K562 (cell line): ENCODE measurements at regions not wholly inside any gene's neighbourhood (a gene's known extent, or its start where the extent isn't known, plus 50 kb on each side); places are given as distances from the start of the nearest gene placed in this dataset.

Experiments
- ATAC-seq: fragments of 200-7000 bp; cut with Tn5 transposase; 3 replicates; pipeline ENCODE4 v1.9.1; 2020; ENCODE audit warnings: moderate library complexity
- BruUV-seq: library from RNA; stranded (reverse); fragments of 400-500 nt; replicated peaks from 2 replicates; lab custom pipeline; 2021; lab: Mats Ljungman, UMichigan
- CTCF ChIA-PET: fragments of 300-600 bp; formaldehyde crosslinking; extraction: SDS; loops from one replicate; lab custom pipeline; 2021; ENCODE audit warnings: low intra/inter-chr PET ratio; lab: Yijun Ruan, JAX
- POLR2A ChIA-PET: fragments of 300-600, 350-650 bp; sonication (Branson Sonifier 250); formaldehyde crosslinking; extraction: SDS; loops from one replicate; lab custom pipeline; 2021; ENCODE audit warnings: antibody characterized with exemption, inconsistent platforms; lab: Yijun Ruan, JAX
- DNase-seq, 4 experiments: peaks; one replicate each; pipeline versions ENCODE4 v3.0.0 to v3.0.0-alpha.2; 2011 to 2018; ENCODE audit warnings: low spot score in 3 of 4, mixed read lengths in 3 of 4; ENCODE audit errors: extremely low read depth in 1 of 4
- FAIRE-seq: peaks from 2 replicates; lab custom pipeline; 2011; peaks lifted over from hg19 to GRCh38; lab: Jason Lieb, UNC
- H2AFZ ChIP-seq: 2 replicates; pipeline ENCODE4 v1.6.0; 2011; ENCODE audit warnings: low read depth, low read length, control low read depth, inconsistent platforms
- H3K27ac ChIP-seq: fragments of 200-600 bp; 3 replicates; pipeline ENCODE4 v1.8.0; 2011; ENCODE audit warnings: low read depth, mild to moderate bottlenecking, control low read depth, inconsistent platforms, low read length, moderate library complexity, mixed read lengths; ENCODE audit errors: extremely low read depth
- H3K27me3 ChIP-seq, 2 experiments: fragments of 300-600 bp in 1 of 2; 2 replicates in 1 of 2; 3 replicates in 1 of 2; pipeline versions ENCODE4 v1.6.0 to v1.8.0; 2011; ENCODE audit warnings: inconsistent platforms in 2 of 2, low read length in 2 of 2, mild to moderate bottlenecking in 1 of 2, mixed read lengths in 1 of 2, moderate library complexity in 1 of 2; ENCODE audit not compliant: control insufficient read depth in 2 of 2, insufficient read depth in 2 of 2
- H3K36me3 ChIP-seq: fragments of 300-600 bp; 3 replicates; pipeline ENCODE4 v1.8.0; 2011; ENCODE audit warnings: mild to moderate bottlenecking, low read length, inconsistent platforms; ENCODE audit not compliant: control insufficient read depth, insufficient read depth
- H3K4me1 ChIP-seq, 2 experiments: fragments of 200-600 bp in 1 of 2; replicated peaks in 1 of 2; 2 replicates in 1 of 2; 3 replicates in 1 of 2; pipeline versions ENCODE4 v1.5.1 to v1.8.0; 2011; ENCODE audit warnings: inconsistent platforms in 2 of 2, low read length in 2 of 2, mild to moderate bottlenecking in 1 of 2, mixed read lengths in 1 of 2, moderate library complexity in 1 of 2; ENCODE audit not compliant: control insufficient read depth in 2 of 2, insufficient read depth in 2 of 2
- H3K4me2 ChIP-seq: 2 replicates; pipeline ENCODE4 v1.6.1; 2011; ENCODE audit warnings: low read length, control low read depth, inconsistent platforms, mixed read lengths; ENCODE audit not compliant: insufficient read depth
- H3K4me3 ChIP-seq: fragments of 200-600 bp; sonication (generic), shearing (Covaris generic); 2 replicates; pipeline ENCODE4 v1.5.1; 2016; ENCODE audit warnings: control low read depth, inconsistent platforms
- H3K79me2 ChIP-seq: fragments of 200-600 bp; 3 replicates; pipeline ENCODE4 v1.8.0; 2011; ENCODE audit warnings: low read length, inconsistent platforms; ENCODE audit not compliant: control insufficient read depth, insufficient read depth
- H3K9ac ChIP-seq, 2 experiments: 2 replicates each; pipeline versions ENCODE4 v1.6.0 to v1.6.1; 2011; ENCODE audit warnings: low read depth in 2 of 2, low read length in 2 of 2, control low read depth in 1 of 2, inconsistent platforms in 1 of 2, mild to moderate bottlenecking in 1 of 2, mixed read lengths in 1 of 2; ENCODE audit not compliant: insufficient read depth in 1 of 2
- H3K9me1 ChIP-seq: one replicate; pipeline ENCODE4 v1.6.0; 2011; ENCODE audit warnings: inconsistent platforms, mild to moderate bottlenecking, low read length, moderate library complexity; ENCODE audit not compliant: control insufficient read depth, insufficient read depth
- H3K9me3 ChIP-seq: replicated peaks from 2 replicates; pipeline ENCODE4 v1.5.1; 2011; ENCODE audit warnings: low read depth, low read length, inconsistent platforms; ENCODE audit not compliant: control insufficient read depth, insufficient read depth
- H4K20me1 ChIP-seq: replicated peaks from 2 replicates; pipeline ENCODE4 v1.6.1; 2011; ENCODE audit warnings: low read length, inconsistent platforms, mixed read lengths; ENCODE audit not compliant: control insufficient read depth, insufficient read depth
- BHLHE40 ChIP-seq: IDR thresholded peaks from 2 replicates; pipeline ENCODE4 v1.6.1; 2011; ENCODE audit warnings: low read length, improper control_type of control experiment
- KDM5B ChIP-seq: fragments of 200-600 bp; sonication (generic); IDR thresholded peaks from 2 replicates; pipeline ENCODE4 v1.6.1; 2012; ENCODE audit warnings: low read depth, mild to moderate bottlenecking, moderate library complexity, low read length, control low read depth, inconsistent platforms; ENCODE audit not compliant: insufficient replicate concordance
- MAFF ChIP-seq: IDR thresholded peaks from 2 replicates; pipeline ENCODE4 v1.6.1; 2012; ENCODE audit warnings: low read length, improper control_type of control experiment
- MAFK ChIP-seq: IDR thresholded peaks from 2 replicates; pipeline ENCODE4 v1.6.1; 2011; ENCODE audit warnings: low read length, improper control_type of control experiment
- PHTF2 ChIP-seq: fragments of 250-450 bp; sonication (Bioruptor Pico); IDR thresholded peaks from 2 replicates; pipeline ENCODE4 v1.5.0; 2021; ENCODE audit warnings: mild to moderate bottlenecking
- SIN3A ChIP-seq, 2 experiments: fragments of 150-350 bp in 1 of 2; IDR thresholded peaks; 2 replicates each; pipeline ENCODE4 v1.6.1; 2011 to 2016; ENCODE audit warnings: borderline replicate concordance in 2 of 2, low read depth in 2 of 2, low read length in 2 of 2, mild to moderate bottlenecking in 2 of 2, moderate library complexity in 2 of 2; ENCODE audit not compliant: control insufficient read depth in 1 of 2
- TAF1 ChIP-seq: IDR thresholded peaks from 2 replicates; pipeline ENCODE4 v1.6.1; 2011; ENCODE audit warnings: mild to moderate bottlenecking, low read length, moderate library complexity; ENCODE audit not compliant: insufficient read depth, control insufficient read depth, severe bottlenecking; ENCODE audit errors: extremely low read depth
- XRCC5 ChIP-seq: fragments of 200-400 bp; formaldehyde crosslinking; IDR thresholded peaks from 2 replicates; pipeline ENCODE4 v1.6.1; 2017; ENCODE audit warnings: low read depth, mild to moderate bottlenecking, low read length
- ZNF431 ChIP-seq: sonication (generic); formaldehyde crosslinking; IDR thresholded peaks from 2 replicates; pipeline ENCODE4 v1.8.0; 2022; ENCODE audit warnings: mild to moderate bottlenecking, missing genetic modification reagents
- WGBS: fragments of 100-300 bp; shearing (Covaris generic); methylation state at CpG from one replicate; pipeline ENCODE4 v1.1.6; 2016; ENCODE audit warnings: low coverage, mixed read lengths; ENCODE audit not compliant: insufficient coverage; ENCODE audit errors: missing lambda C conversion rate; 5-methylcytosine and 5-hydroxymethylcytosine counted together
- in situ Hi-C: fragments of 300-500 bp; cut with MboI; formaldehyde crosslinking; loops from 4 replicates; pipeline ENCODE4 v1.15.0; 2018; ENCODE audit warnings: inconsistent platforms, mixed read lengths
- intact Hi-C: fragments of 100-400 bp; cut with micrococcal nuclease; formaldehyde crosslinking; loops from 2 replicates; pipeline ENCODE4 v1.14.2; 2022
- TF ChIP-seq, protein P1 (sequence below): fragments of 250-450 bp; sonication (Bioruptor Pico); IDR thresholded peaks from 2 replicates; pipeline ENCODE4 v1.5.0; 2022; ENCODE audit warnings: mild to moderate bottlenecking

DNA sequence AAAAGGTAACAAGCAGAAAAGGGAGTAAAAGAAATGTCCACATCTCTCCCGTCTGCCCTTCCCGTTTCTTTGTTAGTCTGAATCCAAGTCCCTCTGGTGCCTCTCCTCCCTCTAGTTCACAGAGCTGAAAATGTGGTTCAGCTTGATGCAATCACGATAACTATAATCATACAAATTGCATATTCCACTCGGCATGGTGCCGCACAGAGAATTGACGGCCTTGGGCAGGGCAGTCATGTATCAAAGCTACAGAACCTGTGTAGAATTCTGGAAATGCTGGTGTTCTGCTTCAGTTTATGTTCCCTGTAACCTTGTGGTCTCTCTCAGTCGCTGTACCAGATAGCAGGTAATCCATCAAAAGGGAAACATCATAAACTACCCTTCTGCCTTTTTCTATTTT, 562.9 kb upstream of the CBLB start:
- no peak overlapping the region for H2AFZ ChIP-seq
- 2% methylated on average over 7 of the region's 7 CpGs for WGBS
- H3K4me3 ChIP-seq, result no peak overlapping the region
- H3K9ac ChIP-seq, result no peak overlapping the region
- intact Hi-C loops, result no loop called here
- no peaks in the 10 kb centered on the region; a peak in 1 of 5 replicates for H3K4me1 ChIP-seq
- no peaks in the 10 kb centered on the region for H3K9me3 ChIP-seq
- no peaks in the 10 kb centered on the region for H3K36me3 ChIP-seq
- H3K79me2 ChIP-seq, result no peaks in the 10 kb centered on the region
- CTCF ChIA-PET, result no interaction called here
- ATAC-seq, result no peak
- H3K4me2 ChIP-seq, result no peak overlapping the region
- POLR2A ChIA-PET, result no interaction called here
- no peaks in the 10 kb centered on the region for H4K20me1 ChIP-seq
- no peaks in the 10 kb centered on the region for H3K9me1 ChIP-seq
- BruUV-seq, result no TSS peak
- DNase-seq, result no peak
- TF ChIP-seq PHTF2 (no peak), XRCC5 (no peak), ZNF431 (CRISPR knock-in tag) (no peak), TAF1 (no peak), BHLHE40 (no peak), SIN3A (IDR thresholded peaks at IDR 0.05; ENCODE audit: borderline replicate concordance in 2 of 2, control insufficient read depth in 1 of 2, low read depth in 2 of 2, low read length in 2 of 2) (no peak), KDM5B (no peak), MAFF (no peak), MAFK (no peak)
- TF ChIP-seq, protein P1, sequence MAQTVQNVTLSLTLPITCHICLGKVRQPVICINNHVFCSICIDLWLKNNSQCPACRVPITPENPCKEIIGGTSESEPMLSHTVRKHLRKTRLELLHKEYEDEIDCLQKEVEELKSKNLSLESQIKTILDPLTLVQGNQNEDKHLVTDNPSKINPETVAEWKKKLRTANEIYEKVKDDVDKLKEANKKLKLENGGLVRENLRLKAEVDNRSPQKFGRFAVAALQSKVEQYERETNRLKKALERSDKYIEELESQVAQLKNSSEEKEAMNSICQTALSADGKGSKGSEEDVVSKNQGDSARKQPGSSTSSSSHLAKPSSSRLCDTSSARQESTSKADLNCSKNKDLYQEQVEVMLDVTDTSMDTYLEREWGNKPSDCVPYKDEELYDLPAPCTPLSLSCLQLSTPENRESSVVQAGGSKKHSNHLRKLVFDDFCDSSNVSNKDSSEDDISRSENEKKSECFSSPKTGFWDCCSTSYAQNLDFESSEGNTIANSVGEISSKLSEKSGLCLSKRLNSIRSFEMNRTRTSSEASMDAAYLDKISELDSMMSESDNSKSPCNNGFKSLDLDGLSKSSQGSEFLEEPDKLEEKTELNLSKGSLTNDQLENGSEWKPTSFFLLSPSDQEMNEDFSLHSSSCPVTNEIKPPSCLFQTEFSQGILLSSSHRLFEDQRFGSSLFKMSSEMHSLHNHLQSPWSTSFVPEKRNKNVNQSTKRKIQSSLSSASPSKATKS (CRISPR knock-in tag), result no peak
- no peak overlapping the region for H3K27ac ChIP-seq
- no peaks in the 10 kb centered on the region for H3K27me3 ChIP-seq
- FAIRE-seq, result no peak
- in situ Hi-C loops, result no loop called here
